NCI-H2227 treated with DMSO at 0.1 percent for 48 hours (cell line): ENCODE measurements at regions not wholly inside any gene's neighbourhood (a gene's known extent, or its start where the extent isn't known, plus 50 kb on each side); places are given as distances from the start of the nearest gene placed in this dataset.
"Not testable (repeated sequence)": the region's sequence is repeated elsewhere in the genome, so short reads cannot be mapped to it uniquely, and the experiment has no call there.

Experiments
- DNase-seq: peaks from one replicate; lab custom pipeline; 2025; lab: John Stamatoyannopoulos, UW

DNA sequence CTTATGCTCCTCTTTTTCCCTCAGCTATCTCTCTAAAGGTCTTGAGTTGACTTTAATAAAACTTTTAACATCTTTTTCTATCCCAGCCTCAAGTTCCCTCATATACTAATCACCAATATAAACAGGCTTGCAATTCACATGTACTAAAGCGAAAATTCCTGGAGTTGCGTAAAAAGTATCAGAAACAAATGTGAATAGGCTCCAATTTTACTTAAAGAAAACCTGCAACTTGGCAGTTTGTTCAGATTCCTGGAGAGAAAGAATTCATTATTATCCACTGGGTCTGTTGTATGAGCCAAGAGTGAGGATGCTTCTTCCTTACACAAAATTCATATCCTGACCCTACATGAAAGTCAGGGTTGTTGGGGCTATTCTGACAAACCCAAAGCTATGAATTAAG is 384.2 kb downstream of the DTWD2 start:
- no peak for DNase-seq

DNA sequence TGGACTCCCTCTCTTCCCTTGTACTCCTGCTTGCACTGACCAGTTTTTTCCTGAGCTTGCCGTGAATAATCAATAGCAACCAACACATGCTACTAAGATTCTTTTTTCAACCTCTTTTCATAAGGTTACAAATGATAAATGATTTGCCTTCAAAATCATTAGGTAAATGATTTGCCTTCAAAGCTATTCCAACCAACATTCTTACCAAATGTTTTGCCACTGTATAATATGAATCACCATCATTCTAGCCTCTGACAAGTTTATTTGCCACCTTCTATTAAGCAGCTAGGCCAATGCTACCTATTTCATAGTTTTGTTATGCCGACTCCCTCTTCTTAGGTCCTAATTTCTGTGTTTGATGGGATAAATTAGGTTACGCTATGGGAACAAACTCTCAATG is 385.1 kb downstream of the DTWD2 start:
- DNase-seq: no peak

GRCh38 chr5:118598311-118598710 is 390.0 kb downstream of the DTWD2 start:
- DNase-seq: no peak

DNA sequence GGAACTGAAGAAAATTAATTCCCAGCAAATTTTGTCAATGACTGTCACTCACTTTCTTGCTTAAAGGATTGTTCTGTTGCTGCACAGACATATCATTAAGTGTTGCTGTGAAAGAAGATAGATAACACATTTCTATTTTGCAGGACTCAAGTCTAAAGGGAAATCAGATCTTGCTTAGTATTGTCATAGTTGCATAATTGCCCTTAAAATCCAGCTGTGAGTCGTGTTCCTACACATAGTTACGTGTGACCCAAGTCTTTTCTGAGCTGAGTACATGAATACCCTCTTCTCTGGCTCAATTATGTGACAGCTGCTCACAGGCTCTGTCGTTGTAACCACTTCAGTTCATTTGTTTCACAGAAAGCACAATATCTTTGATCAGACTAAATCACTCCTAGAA is 390.8 kb downstream of the DTWD2 start:
- DNase-seq: peak; percentile 82

GRCh38 chr5:118596255-118596654 is 392.1 kb downstream of the DTWD2 start:
- DNase-seq: no peak

DNA sequence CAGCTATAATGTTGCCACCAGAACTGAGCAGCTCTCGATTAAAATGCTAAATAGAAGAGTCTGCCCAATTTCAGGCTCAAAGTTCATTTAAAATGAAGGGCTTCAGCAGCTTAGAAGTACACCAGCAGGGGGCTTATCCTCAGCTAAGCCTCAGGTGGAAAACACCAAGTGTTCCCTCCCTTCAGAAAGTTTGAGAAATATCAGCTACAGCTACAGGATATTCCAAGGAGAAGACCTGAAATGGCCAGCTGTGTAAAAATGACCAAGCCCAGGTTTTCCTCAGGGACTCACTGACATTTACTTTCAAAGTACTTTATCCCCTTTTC is 395.4 kb downstream of the DTWD2 start:
- DNase-seq: no peak

- DNase-seq: no peak
Observed at GRCh38 chr5:118592229-118593002, 395.9 kb downstream of the DTWD2 start.

DNA sequence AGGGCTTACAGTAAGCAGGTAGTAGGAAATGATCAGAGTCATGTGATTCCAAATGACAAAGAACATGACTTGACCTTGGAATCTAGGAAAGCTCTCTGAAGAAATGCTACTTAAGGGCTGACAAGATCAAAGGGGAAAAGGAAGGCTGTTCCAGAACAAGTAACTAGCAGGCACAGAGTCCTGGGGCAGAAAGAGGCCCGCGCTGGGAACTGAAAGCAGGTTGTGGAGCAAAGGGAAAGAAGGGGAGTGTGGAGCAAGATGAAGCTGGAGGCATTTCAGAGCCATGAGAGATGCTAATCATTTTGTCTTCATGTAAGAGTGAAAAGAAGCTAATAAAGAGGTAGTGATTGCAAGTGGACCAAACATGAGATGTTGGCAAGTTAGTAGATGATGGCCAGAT is 397.5 kb downstream of the DTWD2 start:
- DNase-seq: no peak

- DNase-seq: no peak
Observed at GRCh38 chr5:118580949-118581348, 407.4 kb downstream of the DTWD2 start.

DNA sequence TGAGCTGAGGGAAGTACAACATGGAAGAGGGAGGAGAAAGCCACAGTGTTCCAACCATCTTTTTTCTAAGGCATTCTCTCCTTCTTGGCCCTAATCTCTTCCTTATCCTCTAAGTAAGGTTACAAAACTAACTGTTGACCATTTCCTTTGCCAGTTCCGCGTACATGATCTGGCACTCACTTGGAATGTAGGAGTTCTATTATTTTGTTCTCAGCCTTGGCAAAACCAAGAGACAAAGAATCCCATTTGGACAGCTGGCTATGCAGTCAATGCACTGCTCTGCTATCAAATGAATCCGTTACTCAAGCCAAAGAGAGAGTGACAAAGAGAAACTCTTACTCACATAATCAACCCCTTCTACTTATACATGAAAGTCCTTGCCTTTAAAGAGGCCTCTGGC is 410.3 kb downstream of the DTWD2 start:
- DNase-seq: no peak

DNA sequence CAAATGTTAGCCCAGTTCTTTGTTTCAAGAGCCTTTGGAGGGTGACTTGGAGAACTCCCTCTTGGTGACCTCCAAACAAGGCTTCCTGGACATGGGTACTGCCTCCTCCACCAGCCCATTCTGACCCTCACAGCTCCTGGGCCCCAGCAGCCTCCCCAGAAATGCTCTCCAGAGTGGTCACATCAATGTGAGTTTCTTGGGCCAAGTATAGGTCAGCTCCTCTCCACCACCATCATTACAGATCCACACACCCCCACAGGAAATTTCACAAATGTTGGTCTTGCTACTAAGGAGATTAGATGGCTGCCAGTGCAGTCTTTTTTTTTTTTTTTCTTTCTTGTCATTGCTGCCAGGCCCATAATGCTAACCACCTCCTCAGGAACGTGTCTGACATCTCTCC is 410.7 kb downstream of the DTWD2 start:
- DNase-seq: no peak

GRCh38 chr5:118570276-118570675 is 418.1 kb downstream of the DTWD2 start:
- not testable (repeated sequence) for DNase-seq

DNA sequence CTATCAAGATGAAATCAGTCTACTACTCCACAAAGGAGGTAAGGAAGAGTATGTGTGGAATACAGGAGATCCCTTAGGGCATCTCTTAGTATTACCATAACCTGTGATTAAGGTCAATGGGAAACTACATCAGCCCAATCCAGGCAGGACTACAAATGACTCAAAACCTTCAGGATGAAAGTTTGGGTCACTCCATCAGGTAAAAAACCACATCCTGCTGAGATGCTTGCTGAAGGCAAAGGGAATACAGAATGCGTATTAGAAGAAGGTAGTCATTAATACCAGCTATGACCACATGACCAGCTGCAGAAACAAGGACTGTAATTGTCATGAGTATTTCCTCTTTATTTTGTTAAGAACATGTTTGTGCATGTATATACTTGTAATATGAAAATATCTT is 418.8 kb downstream of the DTWD2 start:
- DNase-seq: not testable (repeated sequence)

GRCh38 chr5:118565335-118565971 is 422.9 kb downstream of the DTWD2 start:
- no peak for DNase-seq

- DNase-seq: no peak
Observed at GRCh38 chr5:118561971-118562370, 426.4 kb downstream of the DTWD2 start.

DNA sequence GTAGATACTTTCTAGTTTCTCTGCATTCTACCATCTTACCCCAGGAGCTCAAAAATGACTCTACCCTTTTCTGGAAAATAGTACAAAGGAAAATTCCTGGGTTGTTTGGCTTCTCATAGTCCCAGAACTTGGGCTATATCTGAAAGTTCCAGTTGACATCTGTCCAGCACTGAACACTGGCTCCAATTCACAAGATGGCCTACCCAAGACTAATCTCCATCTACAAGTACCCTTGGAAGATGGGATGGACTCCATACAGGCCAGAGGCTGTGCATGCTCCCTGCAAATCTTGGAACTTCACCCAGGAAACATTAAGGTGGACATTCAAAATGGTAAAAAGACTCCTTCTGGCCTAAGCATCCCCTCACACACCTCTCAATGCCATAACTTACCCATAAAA is 427.1 kb downstream of the DTWD2 start:
- no peak for DNase-seq

GRCh38 chr5:118558871-118559270 is 429.5 kb downstream of the DTWD2 start:
- no peak for DNase-seq

DNA sequence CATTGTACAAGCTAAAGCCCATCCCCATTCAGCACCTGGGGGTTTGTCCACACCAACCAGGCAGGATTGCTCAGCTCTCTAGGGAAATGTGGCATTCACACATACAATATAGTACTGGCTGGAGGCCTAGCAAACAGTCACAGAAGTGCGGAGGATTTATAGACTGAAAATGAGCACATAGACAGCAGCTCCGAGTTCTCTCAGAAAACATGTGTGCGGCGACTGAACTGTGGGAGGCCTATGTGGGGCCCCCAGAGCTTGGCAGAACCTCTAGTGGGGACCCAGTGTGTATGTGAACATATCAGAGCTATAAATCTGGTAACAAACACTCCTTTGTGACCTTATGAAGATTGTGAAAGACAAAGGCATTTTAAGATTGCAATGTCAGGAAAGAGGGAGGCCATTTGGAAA is 431.1 kb downstream of the DTWD2 start:
- no peak for DNase-seq

GRCh38 chr5:118556792-118557191 is 431.6 kb downstream of the DTWD2 start:
- DNase-seq: no peak

- DNase-seq: no peak
Observed at GRCh38 chr5:118555727-118556126, 432.6 kb downstream of the DTWD2 start.

GRCh38 chr5:118554981-118555380 is 433.4 kb downstream of the DTWD2 start:
- no peak for DNase-seq

DNA sequence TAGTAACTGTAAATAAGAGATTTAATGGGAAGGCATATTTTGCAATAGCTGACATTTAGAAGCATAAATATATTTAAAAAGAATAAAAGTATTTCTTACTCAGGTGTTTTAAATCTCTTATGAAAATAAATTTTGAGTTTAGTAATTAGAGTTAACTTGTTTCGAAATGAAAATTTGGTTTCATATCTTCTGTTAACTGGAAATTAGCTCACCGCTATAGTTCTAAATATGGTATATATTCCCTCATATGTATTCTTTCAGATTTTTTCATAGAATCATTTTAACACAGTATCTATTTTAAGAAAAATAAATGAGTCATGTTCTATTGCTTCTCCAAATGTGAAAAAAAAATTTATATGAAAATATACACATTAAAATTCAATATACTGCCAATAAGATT is 434.1 kb downstream of the DTWD2 start:
- no peak for DNase-seq

DNA sequence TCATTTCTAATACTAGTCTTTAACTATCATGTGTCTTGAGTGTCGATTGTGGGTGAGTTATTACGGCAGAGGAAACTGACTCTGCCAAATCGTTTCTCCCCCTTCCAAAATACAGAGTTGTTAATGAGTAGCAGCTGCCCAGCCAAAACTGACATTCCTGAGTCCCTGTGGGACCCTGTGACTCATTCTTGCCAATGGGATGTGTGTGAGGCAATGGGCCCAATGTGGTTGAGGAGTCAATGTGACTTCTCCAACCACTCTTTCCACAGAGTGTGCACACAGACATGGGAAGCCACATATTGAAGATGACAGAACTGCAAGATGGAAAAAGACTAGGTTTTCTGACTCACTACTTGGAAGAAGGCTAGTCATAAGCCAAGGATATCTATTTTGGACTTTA is 434.7 kb downstream of the DTWD2 start:
- no peak for DNase-seq

DNA sequence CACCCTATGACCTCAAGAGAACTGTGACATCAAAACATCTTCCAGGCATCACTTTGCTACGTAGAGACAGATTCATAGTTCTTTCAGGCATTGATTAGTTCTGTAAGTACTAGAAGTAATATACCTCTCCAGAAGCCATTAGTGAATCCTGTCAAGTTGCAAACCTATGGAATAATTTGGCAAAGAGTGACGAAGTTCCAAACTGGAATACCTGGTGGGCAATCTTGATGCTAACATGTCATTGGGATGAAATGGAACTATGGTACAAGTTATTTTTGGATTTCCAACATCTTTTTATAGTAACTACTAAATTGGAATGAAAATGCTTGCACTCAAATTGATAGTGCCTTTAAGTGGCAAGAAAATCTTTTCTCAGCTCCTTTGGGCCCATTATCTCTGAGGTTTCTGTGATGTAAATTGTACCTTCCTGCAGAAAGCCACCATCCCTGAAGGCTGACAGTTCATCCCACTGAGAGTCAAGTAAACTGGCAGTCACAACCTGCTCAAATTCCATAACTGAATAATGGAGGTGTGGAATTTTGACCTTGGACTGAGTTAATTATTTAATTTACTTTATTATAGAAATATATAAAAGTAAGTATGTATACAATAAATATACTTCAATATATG is 435.5 kb downstream of the DTWD2 start:
- no peak for DNase-seq
